ENCODE measurements at regions not wholly inside any gene's neighbourhood (a gene's known extent, or its start where the extent isn't known, plus 50 kb on each side); places are given as distances from the start of the nearest gene placed in this dataset.

DNA sequence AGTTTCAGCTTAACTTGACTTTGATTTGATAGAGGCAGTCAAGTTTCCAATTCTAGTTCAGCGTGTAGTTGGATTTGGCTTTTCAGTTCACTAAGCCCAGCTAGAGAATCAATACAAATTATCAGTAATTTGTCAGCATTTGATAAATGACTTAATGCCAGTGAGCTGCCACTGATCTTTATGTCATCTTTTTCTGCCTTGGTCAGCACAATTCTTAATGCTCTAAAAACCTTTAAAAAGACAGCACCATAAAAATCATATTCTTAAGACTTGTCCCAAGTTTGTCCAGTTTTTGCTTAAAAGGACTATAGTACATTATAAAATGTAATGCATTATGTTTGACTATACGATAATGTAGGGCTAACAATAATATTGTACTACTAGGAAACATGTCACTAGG, 920.5 kb downstream of the LRFN5 start:
- Mint-ChIP-seq H3K4me3 (ENCODE audit: unreplicated experiment) (no peak overlapping the region), H3K9me3 (ENCODE audit: unreplicated experiment) (peaks cover 11% of the 10 kb centered on the region), H3K27me3 (ENCODE audit: unreplicated experiment) (peaks cover 8% of the 10 kb centered on the region), H3K4me1 (ENCODE audit: low read depth, unreplicated experiment) (peaks cover 28% of the 10 kb centered on the region), H3K27ac (ENCODE audit: unreplicated experiment) (peak overlapping the region; percentile 52), H3K36me3 (ENCODE audit: unreplicated experiment) (no peaks in the 10 kb centered on the region)
- TF ChIP-seq, protein P1, sequence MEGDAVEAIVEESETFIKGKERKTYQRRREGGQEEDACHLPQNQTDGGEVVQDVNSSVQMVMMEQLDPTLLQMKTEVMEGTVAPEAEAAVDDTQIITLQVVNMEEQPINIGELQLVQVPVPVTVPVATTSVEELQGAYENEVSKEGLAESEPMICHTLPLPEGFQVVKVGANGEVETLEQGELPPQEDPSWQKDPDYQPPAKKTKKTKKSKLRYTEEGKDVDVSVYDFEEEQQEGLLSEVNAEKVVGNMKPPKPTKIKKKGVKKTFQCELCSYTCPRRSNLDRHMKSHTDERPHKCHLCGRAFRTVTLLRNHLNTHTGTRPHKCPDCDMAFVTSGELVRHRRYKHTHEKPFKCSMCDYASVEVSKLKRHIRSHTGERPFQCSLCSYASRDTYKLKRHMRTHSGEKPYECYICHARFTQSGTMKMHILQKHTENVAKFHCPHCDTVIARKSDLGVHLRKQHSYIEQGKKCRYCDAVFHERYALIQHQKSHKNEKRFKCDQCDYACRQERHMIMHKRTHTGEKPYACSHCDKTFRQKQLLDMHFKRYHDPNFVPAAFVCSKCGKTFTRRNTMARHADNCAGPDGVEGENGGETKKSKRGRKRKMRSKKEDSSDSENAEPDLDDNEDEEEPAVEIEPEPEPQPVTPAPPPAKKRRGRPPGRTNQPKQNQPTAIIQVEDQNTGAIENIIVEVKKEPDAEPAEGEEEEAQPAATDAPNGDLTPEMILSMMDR (IDR thresholded peaks at IDR 0.05; ENCODE audit: partially characterized antibody, unreplicated experiment), result no peak
- DNase-seq, result no peak

DNA sequence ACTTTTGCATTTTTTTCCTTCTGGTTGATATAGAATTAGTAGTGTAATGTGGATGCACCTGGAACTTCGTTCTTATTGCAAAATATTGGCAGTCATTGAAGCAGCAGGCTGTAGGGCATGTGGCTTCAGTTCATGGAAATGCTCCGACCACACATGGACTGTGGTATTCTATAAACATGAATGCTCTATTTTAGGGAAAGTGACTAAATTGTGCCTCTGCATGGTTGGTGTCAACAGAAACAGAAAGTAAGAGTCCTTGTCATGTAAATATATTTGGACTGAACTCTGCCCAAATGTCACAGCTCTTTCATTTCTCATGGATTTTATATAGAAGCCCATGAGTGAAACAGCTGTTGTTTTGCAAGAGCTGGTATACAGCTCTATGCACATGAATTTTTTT, 917.0 kb downstream of the LRFN5 start:
- Mint-ChIP-seq H3K27me3 (ENCODE audit: unreplicated experiment) (peaks cover 8% of the 10 kb centered on the region), H3K4me3 (ENCODE audit: unreplicated experiment) (no peak overlapping the region), H3K4me1 (ENCODE audit: low read depth, unreplicated experiment) (peaks cover 27% of the 10 kb centered on the region), H3K27ac (ENCODE audit: unreplicated experiment) (peak overlapping the region; percentile 67), H3K9me3 (ENCODE audit: unreplicated experiment) (peaks cover 11% of the 10 kb centered on the region), H3K36me3 (ENCODE audit: unreplicated experiment) (no peaks in the 10 kb centered on the region)
- TF ChIP-seq, protein P1 (IDR thresholded peaks at IDR 0.05; ENCODE audit: partially characterized antibody, unreplicated experiment), result no peak
- no peak for DNase-seq

DNA sequence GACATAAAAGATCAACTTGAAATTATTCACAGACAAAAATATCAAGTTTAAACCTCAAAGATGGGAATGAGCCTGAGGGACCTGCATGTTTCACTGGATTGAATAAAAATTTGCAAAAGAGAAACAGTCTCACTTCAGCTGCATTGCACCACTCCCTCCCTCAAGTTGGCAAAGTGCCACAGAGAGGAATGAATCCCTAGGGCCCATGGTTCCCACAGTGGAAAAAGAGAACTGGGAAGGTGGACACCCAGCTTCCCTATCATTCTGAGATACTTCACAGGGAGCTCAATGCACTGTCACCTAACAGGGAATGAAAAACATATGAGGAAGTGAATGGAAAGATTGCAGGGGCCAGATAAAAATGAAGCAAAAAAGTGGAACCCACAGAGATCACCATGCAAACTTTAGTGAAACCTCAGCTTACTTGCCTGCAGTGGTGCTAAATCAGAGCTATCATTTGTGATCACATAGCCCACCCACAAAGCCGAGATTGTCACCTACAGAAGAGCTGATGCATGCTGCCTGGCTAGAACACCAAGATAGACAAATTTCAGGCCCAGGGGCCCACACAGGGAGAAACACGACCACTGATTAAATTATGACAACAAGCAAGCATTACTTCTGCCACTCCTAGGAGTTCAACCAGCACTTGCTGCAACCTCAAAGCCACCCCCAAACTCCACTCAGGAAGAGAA, 911.3 kb downstream of the LRFN5 start:
- DNase-seq, result no peak
- H3K4me1 Mint-ChIP-seq (ENCODE audit: low read depth, unreplicated experiment), result no peaks in the 10 kb centered on the region
- no peaks in the 10 kb centered on the region for H3K9me3 Mint-ChIP-seq (ENCODE audit: unreplicated experiment)
- H3K27me3 Mint-ChIP-seq (ENCODE audit: unreplicated experiment), result no peaks in the 10 kb centered on the region
- no peak overlapping the region for H3K27ac Mint-ChIP-seq (ENCODE audit: unreplicated experiment)
- H3K4me3 Mint-ChIP-seq (ENCODE audit: unreplicated experiment), result no peak overlapping the region
- TF ChIP-seq, protein P1 (IDR thresholded peaks at IDR 0.05; ENCODE audit: partially characterized antibody, unreplicated experiment), result no peak
- H3K36me3 Mint-ChIP-seq (ENCODE audit: unreplicated experiment), result no peaks in the 10 kb centered on the region

DNA sequence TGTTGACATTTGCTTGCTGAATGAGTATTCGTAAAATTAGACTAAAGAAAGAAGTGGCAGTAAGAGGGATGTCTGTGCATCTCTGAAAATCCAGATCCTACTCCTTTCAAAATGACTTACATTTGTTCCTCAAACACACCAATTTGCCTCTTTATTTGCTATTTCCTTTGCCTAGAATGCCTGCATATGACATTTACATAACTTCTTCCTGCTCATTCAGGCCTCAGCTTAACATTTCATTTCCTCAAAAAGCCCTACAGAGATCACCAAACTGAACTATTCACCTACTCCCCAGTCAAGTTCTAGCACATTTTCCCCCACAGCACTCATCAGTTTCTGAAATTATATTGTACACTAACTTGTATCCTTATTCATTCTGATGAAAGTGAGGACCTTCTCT, 907.2 kb downstream of the LRFN5 start:
- DNase-seq, result no peak
- TF ChIP-seq, protein P1 (IDR thresholded peaks at IDR 0.05; ENCODE audit: partially characterized antibody, unreplicated experiment), result no peak
- Mint-ChIP-seq H3K4me1 (ENCODE audit: low read depth, unreplicated experiment) (no peaks in the 10 kb centered on the region), H3K36me3 (ENCODE audit: unreplicated experiment) (no peaks in the 10 kb centered on the region), H3K9me3 (ENCODE audit: unreplicated experiment) (no peaks in the 10 kb centered on the region), H3K4me3 (ENCODE audit: unreplicated experiment) (no peak overlapping the region), H3K27me3 (ENCODE audit: unreplicated experiment) (no peaks in the 10 kb centered on the region), H3K27ac (ENCODE audit: unreplicated experiment) (no peak overlapping the region)

DNA sequence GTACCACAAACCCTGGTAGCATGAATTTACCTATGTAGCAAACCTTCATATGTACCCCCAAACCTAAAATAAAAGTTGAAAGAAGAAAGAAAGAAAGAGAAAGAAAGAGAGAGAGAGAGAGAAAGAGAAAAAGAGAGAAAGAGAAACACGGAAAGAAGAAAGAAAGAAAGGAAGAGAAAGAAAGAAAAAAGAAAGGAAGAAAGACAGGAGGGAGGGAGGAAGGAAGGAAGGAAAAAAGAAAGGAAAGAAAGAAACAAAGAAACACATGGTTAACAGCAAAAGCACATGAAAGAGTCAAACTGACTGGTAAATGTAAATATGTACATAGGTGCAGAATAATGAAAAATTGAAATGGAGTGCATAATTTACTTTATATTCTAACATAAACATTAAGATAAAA, 903.4 kb downstream of the LRFN5 start:
- DNase-seq, result no peak
- TF ChIP-seq, protein P1 (IDR thresholded peaks at IDR 0.05; ENCODE audit: partially characterized antibody, unreplicated experiment), result no peak
- Mint-ChIP-seq H3K4me1 (ENCODE audit: low read depth, unreplicated experiment) (no peaks in the 10 kb centered on the region), H3K36me3 (ENCODE audit: unreplicated experiment) (no peaks in the 10 kb centered on the region), H3K9me3 (ENCODE audit: unreplicated experiment) (no peaks in the 10 kb centered on the region), H3K27ac (ENCODE audit: unreplicated experiment) (no peak overlapping the region), H3K4me3 (ENCODE audit: unreplicated experiment) (no peak overlapping the region), H3K27me3 (ENCODE audit: unreplicated experiment) (no peaks in the 10 kb centered on the region)
